NOMO-1 treated with DMSO at 0.1 percent for 48 hours (cell line): ENCODE measurements at regions not wholly inside any gene's neighbourhood (a gene's known extent, or its start where the extent isn't known, plus 50 kb on each side); places are given as distances from the start of the nearest gene placed in this dataset.

ENCODE experiments used
- DNase-seq: peaks from one replicate; lab custom pipeline; 2025; ENCODE audit not compliant: unreplicated experiment; lab: John Stamatoyannopoulos, UW

DNA sequence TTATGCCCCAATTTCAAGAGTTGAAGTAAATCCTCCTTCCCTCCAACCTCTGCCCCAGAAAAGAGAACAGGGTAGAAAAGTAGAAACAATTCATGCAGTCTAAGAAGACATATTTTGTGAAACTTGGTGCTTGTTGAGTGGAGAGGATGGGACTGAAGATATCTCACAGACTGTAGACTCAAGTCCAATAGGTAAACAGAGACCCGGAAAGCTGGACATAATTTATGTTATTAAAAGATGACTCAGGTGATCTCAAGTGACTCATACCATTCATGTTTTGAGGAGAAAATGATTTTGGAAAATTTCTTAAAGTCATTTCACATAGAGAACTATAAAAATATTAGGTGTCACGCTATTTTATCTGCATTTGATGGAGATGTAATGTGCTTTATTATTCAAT is 203.1 kb upstream of the SOX9 start:
- no peak for DNase-seq

- DNase-seq = no peak
These were observed 201.6 kb upstream of the SOX9 start for GRCh38 chr17:71919186-71919585.

- no peak for DNase-seq
These were observed 200.9 kb upstream of the SOX9 start for GRCh38 chr17:71919896-71920295.

DNA sequence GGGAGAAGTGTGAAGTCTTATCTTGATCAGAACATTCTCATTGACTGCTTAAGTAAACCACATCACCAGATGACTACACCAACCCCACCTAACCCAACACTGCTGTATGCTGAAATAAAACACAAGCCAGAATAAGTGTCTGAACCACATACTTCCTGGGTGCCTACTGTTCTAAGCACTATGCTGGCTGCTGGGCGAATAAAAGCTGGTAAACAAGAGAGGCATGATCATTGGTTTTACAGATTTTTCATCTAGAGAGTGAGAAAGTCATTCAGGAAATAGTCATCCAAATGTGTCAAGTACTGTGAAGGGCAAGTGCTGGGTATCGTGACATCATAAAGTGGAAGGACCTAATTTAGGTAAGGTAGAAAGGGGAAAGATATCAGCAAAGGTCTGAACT is 199.0 kb upstream of the SOX9 start:
- DNase-seq = no peak

DNA sequence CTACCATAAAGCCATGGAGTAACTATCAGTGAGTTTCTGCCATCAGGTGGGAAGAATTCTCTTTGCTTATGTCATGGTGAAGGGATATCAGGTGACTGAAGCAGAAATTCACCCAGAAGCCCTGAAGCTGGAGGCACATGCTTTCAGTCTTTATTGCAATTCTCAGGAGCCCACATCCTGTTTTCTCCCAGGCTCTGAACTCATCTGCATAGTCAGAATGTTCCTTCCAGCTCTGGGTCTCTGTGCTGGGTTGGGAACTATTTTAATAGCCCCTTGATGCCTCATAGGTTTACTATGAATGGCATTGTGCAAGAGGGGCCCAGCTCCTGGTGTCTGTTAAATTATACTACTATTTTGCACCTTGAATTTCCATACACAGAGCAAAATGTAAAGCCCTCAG is 198.4 kb upstream of the SOX9 start:
- DNase-seq = no peak

DNA sequence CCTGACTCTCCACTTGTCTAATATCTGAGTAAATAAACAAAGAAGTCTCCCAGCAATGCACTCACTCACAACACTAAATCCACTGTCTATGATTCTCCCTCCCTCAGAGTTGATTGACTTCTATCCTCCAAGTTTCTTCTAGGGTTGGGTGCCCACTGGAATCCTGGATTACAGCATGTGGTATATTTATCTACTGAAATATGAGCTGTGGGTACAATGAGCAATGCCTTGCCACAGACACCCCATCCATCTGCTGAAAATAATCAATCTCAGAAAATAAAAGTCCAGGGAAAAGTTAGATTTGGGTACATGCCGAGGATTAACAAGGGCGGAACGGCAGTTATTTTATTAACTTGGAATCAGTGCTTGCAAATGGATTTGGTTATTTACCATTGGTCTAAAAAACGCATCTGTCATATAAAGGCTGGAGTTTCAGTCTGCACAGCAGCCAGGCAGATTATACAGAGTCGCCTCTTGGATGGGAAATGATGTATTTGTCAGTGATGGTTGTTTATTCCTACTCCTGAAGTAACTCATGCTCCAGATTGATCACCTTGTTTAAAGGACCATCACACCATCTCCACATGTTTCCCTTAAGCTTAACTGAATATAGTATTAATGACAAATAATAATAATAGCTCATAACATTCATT is 193.9 kb upstream of the SOX9 start:
- DNase-seq = no peak

DNA sequence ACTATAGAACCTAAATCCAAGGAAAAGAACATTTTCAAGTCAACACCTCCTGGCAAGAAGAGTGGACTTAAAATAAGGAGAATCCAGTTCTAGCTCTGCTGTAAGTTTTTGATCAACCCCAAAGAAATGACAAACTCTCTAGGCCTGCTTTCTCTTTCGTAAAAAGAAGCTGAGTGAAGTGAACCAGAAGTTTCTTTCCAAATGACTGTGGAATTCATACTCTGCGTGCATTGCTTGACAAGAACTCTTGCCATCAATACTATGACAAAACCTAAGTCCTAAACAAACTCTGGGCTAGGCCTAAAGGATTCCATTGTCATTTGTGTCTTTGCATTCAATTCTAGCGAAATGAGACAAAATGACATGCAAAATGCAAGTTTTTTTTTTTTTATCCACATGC is 187.5 kb upstream of the SOX9 start:
- DNase-seq = no peak

GRCh38 chr17:71934520-71934919 is 186.3 kb upstream of the SOX9 start:
- DNase-seq = no peak

DNA sequence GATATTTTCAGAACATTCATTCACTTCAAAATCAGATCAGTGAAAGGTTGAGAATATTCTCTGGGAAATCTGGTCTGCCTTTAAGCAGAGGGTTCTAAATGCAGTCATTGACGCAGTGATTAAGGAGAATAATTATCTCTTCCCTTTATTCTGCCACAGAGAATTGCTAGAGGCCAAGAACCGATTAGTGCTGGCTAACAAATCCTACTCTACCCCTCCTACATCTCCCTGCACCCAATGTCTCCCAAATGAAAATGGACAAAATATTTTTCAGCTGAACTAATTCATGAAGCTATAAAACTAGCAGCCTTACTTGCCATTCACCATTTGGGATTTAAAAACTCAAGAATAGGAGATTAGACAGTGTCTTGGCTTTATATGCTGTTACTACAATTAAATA is 185.5 kb upstream of the SOX9 start:
- DNase-seq = no peak

DNA sequence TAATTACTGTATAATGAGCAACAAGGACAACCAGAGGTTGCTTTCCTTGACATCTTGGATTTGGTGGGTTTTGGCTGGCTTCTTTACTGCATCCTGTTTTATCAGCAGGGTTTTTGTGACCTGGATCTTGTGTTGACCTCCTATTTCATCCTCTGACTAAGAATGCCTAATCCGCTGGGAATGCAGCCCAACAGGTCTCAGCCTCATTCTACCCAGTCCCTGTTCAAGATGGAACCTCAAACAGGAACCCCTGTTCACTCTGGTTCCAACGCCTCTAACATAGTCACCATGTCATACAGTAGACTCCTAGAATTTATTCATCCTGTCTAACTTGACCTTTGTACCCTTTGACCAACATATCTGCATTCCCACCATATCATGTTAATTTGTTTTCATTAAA is 183.8 kb upstream of the SOX9 start:
- DNase-seq = no peak

GRCh38 chr17:71937914-71938313 is 182.9 kb upstream of the SOX9 start:
- DNase-seq = no peak

DNA sequence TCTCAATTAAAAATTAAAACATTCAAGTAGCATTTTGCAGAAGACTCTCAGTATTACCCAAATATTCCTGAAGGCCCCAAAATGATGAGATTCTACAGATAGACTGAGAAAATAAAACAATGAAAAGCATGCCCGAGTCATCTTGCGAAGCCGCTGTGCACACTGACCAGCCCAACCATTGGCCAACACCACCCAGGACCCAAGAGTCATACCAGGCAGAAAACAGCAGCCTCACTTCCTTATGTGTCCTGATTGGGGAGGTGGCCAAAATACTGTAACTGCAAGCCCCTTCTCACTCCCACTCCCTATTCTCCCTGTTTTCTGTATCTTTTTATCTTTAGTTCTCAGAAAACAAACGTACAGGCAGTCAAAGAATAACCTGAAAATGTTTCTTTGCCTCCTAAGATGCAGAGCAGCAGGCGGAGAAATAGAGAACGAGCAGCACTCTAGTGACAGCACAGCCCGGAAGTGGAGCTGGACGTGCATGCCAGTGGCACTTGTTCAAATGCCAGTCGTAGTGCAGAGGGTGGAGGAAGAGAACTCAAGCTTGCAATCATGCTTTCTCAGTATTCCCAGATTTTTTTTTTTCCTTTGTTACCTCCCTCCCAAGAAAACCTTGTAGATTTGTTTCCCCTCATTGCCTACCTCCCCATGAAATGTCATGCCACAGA is 182.3 kb upstream of the SOX9 start:
- DNase-seq = no peak

GRCh38 chr17:71941920-71942319 is 178.9 kb upstream of the SOX9 start:
- DNase-seq = no peak

GRCh38 chr17:71942626-71943025 is 178.2 kb upstream of the SOX9 start:
- DNase-seq = no peak

- no peak for DNase-seq
These were observed 172.0 kb upstream of the SOX9 start for GRCh38 chr17:71948703-71949422.

DNA sequence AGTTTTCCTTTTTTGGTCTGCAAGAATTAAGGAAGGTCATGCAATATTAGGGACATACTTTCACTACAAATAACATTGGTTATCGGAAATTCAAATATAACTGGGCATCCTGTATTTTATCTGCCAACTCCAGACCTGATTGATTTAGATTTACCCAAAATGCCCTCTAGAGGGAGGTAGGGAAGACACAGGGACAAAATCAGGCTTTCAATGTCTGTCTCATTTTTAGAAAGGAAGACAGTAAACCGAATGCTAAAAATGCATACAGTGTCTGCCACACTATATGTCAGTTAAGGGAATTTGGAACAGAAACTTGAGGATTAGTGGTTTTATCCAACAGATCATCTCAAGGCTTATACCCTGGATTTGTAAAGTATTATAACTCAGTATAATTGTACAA is 161.7 kb upstream of the SOX9 start:
- no peak for DNase-seq

DNA sequence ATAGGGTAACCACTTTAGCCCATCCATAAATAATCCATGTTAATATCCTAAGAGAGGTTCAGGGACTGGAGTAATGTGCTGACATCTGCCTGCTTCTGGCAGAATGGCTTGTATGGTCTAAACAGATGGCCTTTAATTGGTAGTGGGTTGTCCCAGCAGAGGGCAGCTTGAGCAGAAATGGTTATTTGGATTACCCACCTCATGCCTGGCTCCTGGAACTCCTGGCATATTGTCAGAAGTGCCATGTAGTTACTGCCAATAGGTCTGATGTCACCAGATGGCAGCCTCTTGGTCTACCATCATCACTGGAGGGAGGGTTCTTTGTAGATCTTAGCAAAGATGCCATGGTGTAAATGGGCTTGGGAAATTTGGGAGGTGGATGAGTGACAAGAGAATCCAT is 157.5 kb upstream of the SOX9 start:
- no peak for DNase-seq

DNA sequence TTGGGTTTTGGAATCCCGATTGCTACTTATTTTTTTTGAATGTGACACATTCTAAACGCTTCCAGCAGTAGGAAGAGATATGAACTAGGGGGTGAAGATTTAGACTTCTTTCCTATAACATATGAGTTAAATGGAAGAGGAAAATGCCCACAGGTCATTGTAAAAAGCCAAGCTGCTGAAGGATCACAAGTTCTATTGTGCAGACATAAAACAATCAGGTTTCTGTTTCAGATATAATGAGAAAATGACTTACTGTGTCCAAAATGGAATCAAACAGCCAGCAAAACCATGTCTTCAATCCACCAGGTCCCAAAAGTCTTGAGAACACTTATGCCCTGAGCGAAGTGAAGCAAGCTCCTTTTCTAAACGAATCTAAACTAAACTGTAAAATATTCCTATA is 157.0 kb upstream of the SOX9 start:
- DNase-seq = no peak

- DNase-seq = no peak
These were observed 156.3 kb upstream of the SOX9 start for GRCh38 chr17:71964559-71964958.

GRCh38 chr17:71966055-71966454 is 154.8 kb upstream of the SOX9 start:
- DNase-seq = no peak

DNA sequence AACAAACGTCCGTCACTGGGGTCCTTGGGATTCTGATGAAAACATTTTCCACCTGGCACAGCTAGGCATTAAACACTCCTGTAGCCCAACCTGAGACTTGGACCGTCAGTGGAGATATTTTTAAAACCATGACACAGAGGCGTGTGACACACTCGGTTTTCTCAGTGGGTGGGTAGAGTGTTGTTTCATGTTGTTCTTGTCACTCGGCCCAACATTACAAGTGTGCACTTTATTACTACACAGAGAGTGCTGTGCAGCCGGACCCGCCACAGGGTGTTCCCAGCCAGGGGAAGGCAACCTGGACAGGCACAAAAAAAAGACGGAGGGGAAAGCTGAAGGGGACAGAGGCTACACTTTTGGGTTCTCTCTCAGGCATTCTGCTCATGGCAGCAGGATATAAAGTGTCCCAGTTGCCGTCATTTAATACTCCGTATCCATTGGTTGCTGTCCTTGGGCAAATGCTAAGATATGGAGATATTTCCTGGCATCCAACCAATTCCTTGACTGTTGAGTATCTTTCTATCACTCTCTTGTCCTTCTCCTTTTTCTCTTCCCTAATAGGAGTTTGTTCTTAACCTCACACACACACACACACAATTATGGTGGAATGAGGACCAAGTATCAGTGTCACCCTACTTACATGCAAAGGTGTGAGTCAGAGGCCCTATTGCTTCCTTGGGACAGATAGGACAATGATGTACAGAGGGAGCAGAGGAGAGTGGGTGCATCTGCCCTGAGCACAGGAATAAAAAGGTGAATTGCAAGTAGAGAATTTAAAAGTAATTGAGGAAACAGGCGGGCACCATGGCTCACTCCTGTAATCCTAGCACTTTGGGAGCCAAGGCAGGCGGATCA is 154.1 kb upstream of the SOX9 start:
- DNase-seq = no peak

DNA sequence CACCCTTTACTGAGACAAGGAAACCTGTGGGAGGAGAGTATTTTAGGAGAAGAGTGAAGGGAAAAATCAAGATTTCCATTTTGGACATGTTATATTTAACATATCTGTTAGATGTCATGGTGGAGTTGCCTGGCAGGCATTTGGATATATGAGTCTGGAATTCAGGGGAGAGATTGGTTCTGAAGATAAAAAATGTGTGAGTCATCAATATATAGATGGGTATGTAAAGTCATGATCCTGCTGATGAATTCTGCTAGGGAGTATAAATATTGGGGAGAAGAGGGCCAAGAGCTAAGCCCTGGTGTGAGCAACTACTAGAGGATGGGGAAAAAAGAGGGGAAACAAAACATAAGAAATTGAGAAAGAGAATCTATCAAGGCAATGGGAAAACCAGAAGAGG is 151.3 kb upstream of the SOX9 start:
- no peak for DNase-seq
